ENCODE measurements at regions not wholly inside any gene's neighbourhood (a gene's known extent, or its start where the extent isn't known, plus 50 kb on each side); places are given as distances from the start of the nearest gene placed in this dataset.

GRCh38 chr12:125203145-125203765 is 138.0 kb downstream of the AACS start:
- Histone ChIP-seq H3K36me3 (no peaks in the 10 kb centered on the region), H3K9me3 (peaks cover 0 to 15% (median 2%) of the 10 kb centered on the region in 8 donors), H3K4me3 (no peak overlapping the region), H3K27me3 (replicated peaks in 1 of 7) (peaks cover 0 to 64% (median 0%) of the 10 kb centered on the region in 7 donors), H3K4me1 (no peaks in the 10 kb centered on the region), H3K27ac (no peak overlapping the region)
- intact Hi-C loops (cut with DNase I; ENCODE audit: low total_unique reads), result no loop called here
- no peak for DNase-seq
- WGBS, 5 donors, result 19 to 35% (median 24%) methylated on average over 1 of the region's 1 CpG
- TF ChIP-seq CTCF (IDR thresholded peaks at IDR 0.05 in 8 of 11, conservative IDR thresholded peaks at IDR 0.05 in 3 of 11) (peak in 7 of 11 experiments; percentile 18 to 47 (median 33)), POLR2A (IDR thresholded peaks at IDR 0.05) (no peak)

GRCh38 chr12:125205386-125205785 is 140.2 kb downstream of the AACS start:
- peaks cover 0 to 64% (median 0%) of the 10 kb centered on the region in 7 donors for H3K27me3 ChIP-seq (replicated peaks in 1 of 7)
- intact Hi-C loops (cut with DNase I; ENCODE audit: low total_unique reads), result no loop called here
- H3K36me3 ChIP-seq, result no peaks in the 10 kb centered on the region
- WGBS, 5 donors, result 54 to 73% (median 65%) methylated on average over 3 to 5 of the region's 5 CpGs
- DNase-seq, result no peak
- no peaks in the 10 kb centered on the region for H3K4me1 ChIP-seq
- no peak overlapping the region for H3K4me3 ChIP-seq
- TF ChIP-seq POLR2AphosphoS5 (IDR thresholded peaks at IDR 0.05) (no peak), CTCF (IDR thresholded peaks at IDR 0.05 in 8 of 11, conservative IDR thresholded peaks at IDR 0.05 in 3 of 11) (no peak), POLR2A (IDR thresholded peaks at IDR 0.05) (no peak)
- H3K27ac ChIP-seq, result no peak overlapping the region
- peaks cover 0 to 13% (median 2%) of the 10 kb centered on the region in 8 donors for H3K9me3 ChIP-seq

GRCh38 chr12:125206711-125207110 is 141.5 kb downstream of the AACS start:
- Histone ChIP-seq H3K4me3 (no peak overlapping the region), H3K4me1 (no peaks in the 10 kb centered on the region), H3K27ac (no peak overlapping the region), H3K9me3 (peaks cover 0 to 7% (median 2%) of the 10 kb centered on the region in 8 donors), H3K36me3 (no peaks in the 10 kb centered on the region), H3K27me3 (replicated peaks in 1 of 7) (peaks cover 0 to 71% (median 0%) of the 10 kb centered on the region in 7 donors)
- 62 to 77% (median 71%) methylated on average over 9 of the region's 9 CpGs for WGBS, 5 donors
- intact Hi-C loops (cut with DNase I; ENCODE audit: low total_unique reads), result no loop called here
- TF ChIP-seq CTCF (IDR thresholded peaks at IDR 0.05 in 8 of 11, conservative IDR thresholded peaks at IDR 0.05 in 3 of 11), result no peak
- no peak for TF ChIP-seq POLR2AphosphoS5 (IDR thresholded peaks at IDR 0.05)
- no peak for TF ChIP-seq POLR2A (IDR thresholded peaks at IDR 0.05)
- DNase-seq, result no peak

GRCh38 chr12:125208334-125208733 is 143.1 kb downstream of the AACS start:
- TF ChIP-seq POLR2A (IDR thresholded peaks at IDR 0.05), result no peak
- no peak for TF ChIP-seq CTCF (IDR thresholded peaks at IDR 0.05 in 8 of 11, conservative IDR thresholded peaks at IDR 0.05 in 3 of 11)
- no peak for TF ChIP-seq POLR2AphosphoS5 (IDR thresholded peaks at IDR 0.05)
- Histone ChIP-seq H3K9me3 (no peaks in the 10 kb centered on the region), H3K4me3 (no peak overlapping the region), H3K27ac (no peak overlapping the region), H3K4me1 (no peaks in the 10 kb centered on the region), H3K27me3 (replicated peaks in 1 of 7) (peaks cover 0 to 76% (median 0%) of the 10 kb centered on the region in 7 donors), H3K36me3 (no peaks in the 10 kb centered on the region)
- 73 to 86% (median 77%) methylated on average over 5 of the region's 5 CpGs for WGBS, 5 donors
- DNase-seq, result no peak
- intact Hi-C loops (cut with DNase I; ENCODE audit: low total_unique reads), result no loop called here
